HEK293 (cell line): ENCODE measurements at regions not wholly inside any gene's neighbourhood (a gene's known extent, or its start where the extent isn't known, plus 50 kb on each side); places are given as distances from the start of the nearest gene placed in this dataset.

Experiments used
- CTCF ChIP-seq: fragments of 450-650 bp; formaldehyde crosslinking; IDR thresholded peaks from 2 replicates; pipeline ENCODE4 v1.5.1; 2016; ENCODE audit warnings: missing biosample characterization, missing genetic modification characterization
- GFI1B ChIP-seq: fragments of 450-650 bp; formaldehyde crosslinking; IDR thresholded peaks from 2 replicates; pipeline ENCODE4 v1.5.1; 2016; ENCODE audit warnings: missing biosample characterization, missing genetic modification characterization
- INSM2 ChIP-seq: fragments of 450-650 bp; formaldehyde crosslinking; IDR thresholded peaks from 2 replicates; pipeline ENCODE4 v1.5.1; 2016; ENCODE audit warnings: missing biosample characterization, missing genetic modification characterization
- KLF7 ChIP-seq: fragments of 450-650 bp; formaldehyde crosslinking; IDR thresholded peaks from 2 replicates; pipeline ENCODE4 v1.5.1; 2016; ENCODE audit warnings: missing biosample characterization, missing genetic modification characterization, borderline replicate concordance
- REST ChIP-seq: fragments of 450-650 bp; formaldehyde crosslinking; IDR thresholded peaks from 2 replicates; pipeline ENCODE4 v1.5.1; 2016; ENCODE audit warnings: missing biosample characterization, missing genetic modification characterization
- SP2 ChIP-seq: fragments of 450-650 bp; formaldehyde crosslinking; IDR thresholded peaks from 2 replicates; pipeline ENCODE4 v1.5.1; 2016; ENCODE audit warnings: missing biosample characterization, missing genetic modification characterization
- ZBTB11 ChIP-seq: fragments of 450-650 bp; formaldehyde crosslinking; conservative IDR thresholded peaks from 2 replicates; pipeline ENCODE4 v1.5.1; 2016; ENCODE audit warnings: low read depth, missing biosample characterization, missing genetic modification characterization
- ZBTB20 ChIP-seq: fragments of 450-650 bp; formaldehyde crosslinking; IDR thresholded peaks from 2 replicates; pipeline ENCODE4 v1.5.1; 2016; ENCODE audit warnings: missing biosample characterization, missing genetic modification characterization
- ZNF302 ChIP-seq: fragments of 450-650 bp; formaldehyde crosslinking; IDR thresholded peaks from 2 replicates; pipeline ENCODE4 v1.5.1; 2016; ENCODE audit warnings: missing biosample characterization, missing genetic modification characterization, low read depth
- ZNF626 ChIP-seq: fragments of 450-650 bp; sonication (Bioruptor Pico); formaldehyde crosslinking; IDR thresholded peaks from 2 replicates; pipeline ENCODE4 v1.5.1; 2018; ENCODE audit warnings: missing biosample characterization, missing genetic modification characterization, inconsistent platforms
- ZNF768 ChIP-seq: fragments of 450-650 bp; formaldehyde crosslinking; IDR thresholded peaks from 2 replicates; pipeline ENCODE4 v1.5.1; 2018; ENCODE audit warnings: missing biosample characterization, mild to moderate bottlenecking, missing genetic modification characterization
- ZNF785 ChIP-seq: fragments of 450-650 bp; formaldehyde crosslinking; IDR thresholded peaks from 2 replicates; pipeline ENCODE4 v1.5.1; 2016; ENCODE audit warnings: missing biosample characterization, missing genetic modification characterization
- ZNF837 ChIP-seq: fragments of 450-650 bp; formaldehyde crosslinking; IDR thresholded peaks from 2 replicates; pipeline ENCODE4 v1.5.1; 2016; ENCODE audit warnings: missing biosample characterization, missing genetic modification characterization

- no peak for TF ChIP-seq INSM2 (tag by site-specific recombination)
- no peak for TF ChIP-seq SP2 (tag by site-specific recombination)
- no peak for TF ChIP-seq ZNF302 (tag by site-specific recombination)
- no peak for TF ChIP-seq ZNF626 (tag by site-specific recombination)
- TF ChIP-seq REST (tag by site-specific recombination), result no peak
- no peak for TF ChIP-seq KLF7
- no peak for TF ChIP-seq ZNF768 (tag by site-specific recombination)
- no peak for TF ChIP-seq CTCF (tag by site-specific recombination)
- no peak for TF ChIP-seq GFI1B
- TF ChIP-seq ZBTB11 (tag by site-specific recombination), result no peak
- no peak for TF ChIP-seq ZBTB20 (tag by site-specific recombination)
- no peak for TF ChIP-seq ZNF785
- TF ChIP-seq ZNF837, result no peak
These were observed 599.3 kb upstream of the LRRC4C start for GRCh38 chr11:42058794-42059193.
